ENCODE measurements at regions not wholly inside any gene's neighbourhood (a gene's known extent, or its start where the extent isn't known, plus 50 kb on each side); places are given as distances from the start of the nearest gene placed in this dataset.

DNA sequence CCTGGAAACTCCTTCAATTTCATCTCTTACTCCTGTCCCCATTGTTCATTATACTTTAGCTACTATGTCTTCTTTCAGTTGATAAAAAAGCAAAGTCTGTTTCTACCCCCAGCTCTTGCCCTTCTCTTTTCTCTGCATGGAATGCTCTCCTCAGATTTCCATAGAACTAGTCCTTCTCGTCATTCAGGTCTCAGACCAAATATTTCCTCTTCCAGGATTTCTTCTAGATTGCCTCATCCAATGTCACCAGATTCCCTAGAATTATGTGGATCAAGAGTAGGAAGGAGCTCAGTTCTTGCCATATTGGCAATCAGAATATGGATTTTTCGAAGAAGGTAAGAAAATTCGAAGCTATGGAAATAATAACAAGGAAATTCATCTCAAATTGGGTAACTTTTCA lies 176.1 kb downstream of the GABRG2 start:
- no peak for TF ChIP-seq TAF1 (IDR thresholded peaks at IDR 0.05; ENCODE audit: borderline replicate concordance, insufficient read depth, low read length)
- TF ChIP-seq SIN3A (IDR thresholded peaks at IDR 0.05; ENCODE audit: borderline replicate concordance, insufficient read depth, low read length), result no peak
- TF ChIP-seq, protein P1, sequence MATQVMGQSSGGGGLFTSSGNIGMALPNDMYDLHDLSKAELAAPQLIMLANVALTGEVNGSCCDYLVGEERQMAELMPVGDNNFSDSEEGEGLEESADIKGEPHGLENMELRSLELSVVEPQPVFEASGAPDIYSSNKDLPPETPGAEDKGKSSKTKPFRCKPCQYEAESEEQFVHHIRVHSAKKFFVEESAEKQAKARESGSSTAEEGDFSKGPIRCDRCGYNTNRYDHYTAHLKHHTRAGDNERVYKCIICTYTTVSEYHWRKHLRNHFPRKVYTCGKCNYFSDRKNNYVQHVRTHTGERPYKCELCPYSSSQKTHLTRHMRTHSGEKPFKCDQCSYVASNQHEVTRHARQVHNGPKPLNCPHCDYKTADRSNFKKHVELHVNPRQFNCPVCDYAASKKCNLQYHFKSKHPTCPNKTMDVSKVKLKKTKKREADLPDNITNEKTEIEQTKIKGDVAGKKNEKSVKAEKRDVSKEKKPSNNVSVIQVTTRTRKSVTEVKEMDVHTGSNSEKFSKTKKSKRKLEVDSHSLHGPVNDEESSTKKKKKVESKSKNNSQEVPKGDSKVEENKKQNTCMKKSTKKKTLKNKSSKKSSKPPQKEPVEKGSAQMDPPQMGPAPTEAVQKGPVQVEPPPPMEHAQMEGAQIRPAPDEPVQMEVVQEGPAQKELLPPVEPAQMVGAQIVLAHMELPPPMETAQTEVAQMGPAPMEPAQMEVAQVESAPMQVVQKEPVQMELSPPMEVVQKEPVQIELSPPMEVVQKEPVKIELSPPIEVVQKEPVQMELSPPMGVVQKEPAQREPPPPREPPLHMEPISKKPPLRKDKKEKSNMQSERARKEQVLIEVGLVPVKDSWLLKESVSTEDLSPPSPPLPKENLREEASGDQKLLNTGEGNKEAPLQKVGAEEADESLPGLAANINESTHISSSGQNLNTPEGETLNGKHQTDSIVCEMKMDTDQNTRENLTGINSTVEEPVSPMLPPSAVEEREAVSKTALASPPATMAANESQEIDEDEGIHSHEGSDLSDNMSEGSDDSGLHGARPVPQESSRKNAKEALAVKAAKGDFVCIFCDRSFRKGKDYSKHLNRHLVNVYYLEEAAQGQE (IDR thresholded peaks at IDR 0.05; ENCODE audit: insufficient read depth in 1 of 2, low read depth in 2 of 2, low read length in 2 of 2), result no peak
- no peak for TF ChIP-seq FOXP2 (optimal IDR thresholded peaks at IDR 0.05; ENCODE audit: borderline replicate concordance, extremely low read depth, extremely low read length, insufficient read depth)
- no peak for TF ChIP-seq POLR2AphosphoS5 (IDR thresholded peaks at IDR 0.05; ENCODE audit: low read depth, low read length)

DNA sequence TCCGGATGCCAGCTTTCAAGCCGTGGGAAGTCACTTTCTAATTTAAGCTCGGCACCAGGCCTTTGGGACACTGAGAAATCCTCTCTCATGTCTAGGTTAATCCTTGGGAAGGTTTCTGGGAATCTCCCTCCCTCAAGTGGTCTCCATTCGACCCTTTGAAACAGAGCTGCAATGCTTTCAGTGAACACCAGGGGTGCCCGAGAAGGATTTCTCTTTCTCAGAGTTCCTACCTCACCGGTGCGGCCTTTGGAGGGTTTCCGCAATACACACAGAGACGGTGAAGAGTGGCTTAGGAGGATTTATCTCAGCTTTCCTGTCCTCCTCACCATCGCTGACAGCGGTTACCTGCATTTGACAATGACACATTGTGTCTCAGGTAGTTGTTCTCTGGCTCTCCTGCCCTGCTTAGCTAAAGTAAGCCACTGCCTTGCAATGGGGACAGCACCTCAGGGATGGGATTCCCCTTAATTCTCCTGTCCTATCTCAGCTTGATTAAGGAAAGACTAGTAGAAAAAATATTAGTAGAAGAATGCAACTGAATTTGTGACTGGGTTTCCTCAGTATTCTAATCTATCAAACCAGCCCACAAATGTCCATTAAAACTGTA lies 180.6 kb downstream of the GABRG2 start:
- TF ChIP-seq TAF1 (IDR thresholded peaks at IDR 0.05; ENCODE audit: borderline replicate concordance, insufficient read depth, low read length), result no peak
- no peak for TF ChIP-seq FOXP2 (optimal IDR thresholded peaks at IDR 0.05; ENCODE audit: borderline replicate concordance, extremely low read depth, extremely low read length, insufficient read depth)
- TF ChIP-seq SIN3A (IDR thresholded peaks at IDR 0.05; ENCODE audit: borderline replicate concordance, insufficient read depth, low read length), result no peak
- TF ChIP-seq, protein P1 (IDR thresholded peaks at IDR 0.05; ENCODE audit: insufficient read depth in 1 of 2, low read depth in 2 of 2, low read length in 2 of 2), result no peak

DNA sequence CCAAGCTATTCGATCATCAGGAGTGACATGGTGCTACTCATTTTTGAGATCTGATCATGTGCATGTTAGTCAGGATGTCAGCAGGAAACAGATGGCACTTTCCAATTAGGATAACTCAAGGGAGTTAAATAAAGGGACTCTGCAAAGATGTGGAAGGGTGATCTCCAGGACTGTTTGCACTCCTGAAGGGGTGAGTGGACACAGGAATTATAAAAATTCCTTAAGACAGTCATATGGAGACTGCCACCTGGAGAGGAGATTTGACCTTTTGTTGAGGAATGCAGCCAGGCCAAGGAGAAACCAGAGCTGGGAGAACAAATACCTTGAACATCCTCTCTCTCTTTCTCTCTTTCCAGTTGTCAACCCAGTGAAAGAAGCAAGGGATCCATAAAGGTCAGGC lies 189.1 kb downstream of the GABRG2 start:
- TF ChIP-seq POLR2AphosphoS5 (IDR thresholded peaks at IDR 0.05; ENCODE audit: low read depth, low read length) (no peak), SIN3A (IDR thresholded peaks at IDR 0.05; ENCODE audit: borderline replicate concordance, insufficient read depth, low read length) (no peak), TAF1 (IDR thresholded peaks at IDR 0.05; ENCODE audit: borderline replicate concordance, insufficient read depth, low read length) (no peak), FOXP2 (optimal IDR thresholded peaks at IDR 0.05; ENCODE audit: borderline replicate concordance, extremely low read depth, extremely low read length, insufficient read depth) (no peak)
- TF ChIP-seq, protein P1 (IDR thresholded peaks at IDR 0.05; ENCODE audit: insufficient read depth in 1 of 2, low read depth in 2 of 2, low read length in 2 of 2), result no peak

DNA sequence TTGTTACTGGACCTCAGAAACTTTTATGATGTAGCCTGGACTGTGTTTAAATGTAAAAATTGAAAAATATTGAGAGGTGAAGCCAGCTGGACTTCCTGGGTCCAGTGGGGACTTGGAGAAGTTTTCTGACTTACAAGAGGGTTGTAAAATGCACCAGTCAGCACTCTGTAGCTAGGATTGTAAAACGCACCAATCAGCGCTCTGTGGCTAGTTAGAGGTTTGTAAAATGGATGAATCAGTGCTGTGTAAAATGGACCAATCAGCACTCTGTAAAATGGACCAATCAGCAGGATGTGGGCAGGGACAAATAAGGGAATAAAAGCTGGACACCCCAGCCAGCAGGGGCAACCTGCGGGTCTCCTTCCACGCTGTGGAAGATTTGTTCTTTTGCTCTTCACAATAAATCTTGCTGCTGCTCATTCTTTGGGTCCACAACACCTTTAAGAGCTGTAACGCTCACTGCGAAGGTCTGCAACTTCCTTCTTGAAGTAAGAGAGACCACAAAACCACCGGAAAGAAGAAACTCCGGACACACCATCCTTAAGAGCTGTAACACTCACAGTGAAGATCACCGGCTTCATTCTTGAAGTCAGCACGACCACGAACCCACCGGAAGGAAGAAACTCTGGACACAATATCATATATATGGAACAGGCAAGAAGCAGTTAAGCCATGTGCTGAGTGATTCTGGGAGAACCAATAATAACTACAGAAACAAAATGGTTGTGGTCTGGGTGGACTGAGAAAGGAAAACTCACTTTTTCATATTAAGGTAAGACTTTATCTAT lies 201.3 kb downstream of the GABRG2 start:
- TF ChIP-seq FOXP2 (optimal IDR thresholded peaks at IDR 0.05; ENCODE audit: borderline replicate concordance, extremely low read depth, extremely low read length, insufficient read depth) (no peak), SIN3A (IDR thresholded peaks at IDR 0.05; ENCODE audit: borderline replicate concordance, insufficient read depth, low read length) (no peak)
- TF ChIP-seq, protein P1 (IDR thresholded peaks at IDR 0.05; ENCODE audit: insufficient read depth in 1 of 2, low read depth in 2 of 2, low read length in 2 of 2), result no peak
